Transverse colon (tissue), 4 donors: ENCODE measurements at regions not wholly inside any gene's neighbourhood (a gene's known extent, or its start where the extent isn't known, plus 50 kb on each side); places are given as distances from the start of the nearest gene placed in this dataset.

ENCODE experiments used
- DNase-seq: peaks from one replicate; pipeline ENCODE4 v3.0.0-alpha.2; 2019
- H3K27ac ChIP-seq, 4 donors: fragments of 200-600 bp; sonication (generic); 2 replicates each; pipeline ENCODE4 v1.5.1; 2016 to 2018; ENCODE audit warnings: inconsistent platforms in 4 of 4
- H3K27me3 ChIP-seq: fragments of 200-600 bp; sonication (generic); 2 replicates; pipeline ENCODE4 v1.5.1; 2017; ENCODE audit warnings: inconsistent platforms
- H3K36me3 ChIP-seq, 4 donors: fragments of 200-600 bp; sonication (generic); 2 replicates each; pipeline ENCODE4 v1.5.1; 2017 to 2019; ENCODE audit warnings: inconsistent platforms in 4 of 4
- H3K4me1 ChIP-seq, 4 donors: fragments of 200-600 bp; sonication (generic); 2 replicates each; pipeline ENCODE4 v1.5.1; 2017 to 2020; ENCODE audit warnings: inconsistent platforms in 4 of 4
- H3K4me3 ChIP-seq, 4 donors: fragments of 200-600 bp; sonication (generic); 1 replicate in 1 of 4; 2 replicates in 3 of 4; pipeline versions ENCODE4 v1.5.1 to v1.6.1; 2017 to 2019; ENCODE audit warnings: inconsistent platforms in 4 of 4
- H3K9me3 ChIP-seq, 2 donors: fragments of 200-600 bp; sonication (generic); 2 replicates each; pipeline ENCODE4 v1.5.1; 2017 to 2019; ENCODE audit warnings: inconsistent platforms in 2 of 2
- EP300 ChIP-seq: sonication (generic); formaldehyde crosslinking; IDR thresholded peaks from one replicate; pipeline ENCODE4 v1.6.1; 2017; ENCODE audit warnings: antibody characterized with exemption, low read depth
- POLR2A ChIP-seq: fragments of 450-650 bp; IDR thresholded peaks from one replicate; pipeline ENCODE4 v1.6.1; 2016; ENCODE audit warnings: antibody characterized with exemption, mild to moderate bottlenecking, moderate library complexity
- POLR2AphosphoS5 ChIP-seq, 3 donors: sonication (generic); formaldehyde crosslinking; IDR thresholded peaks; one replicate each; pipeline ENCODE4 v1.6.1; 2016; ENCODE audit warnings: antibody characterized with exemption in 3 of 3
- WGBS, 2 donors: methylation state at CpG; one replicate each; pipeline ENCODE4 v1.1.5; 2018; ENCODE audit warnings: low coverage in 1 of 2; 5-methylcytosine and 5-hydroxymethylcytosine counted together
- in situ Hi-C, 4 donors: fragments of 200-750 bp; cut with MboI; loops; one replicate each; pipeline versions ENCODE4 v1.15.0 to v1.15.1; 2017; ENCODE audit warnings: low sequenced_read_pairs in 3 of 4, low pct_ligation_motif_present in 1 of 4, low pct_unique_long_range_greater_than_20kb in 1 of 4
- intact Hi-C: fragments of 100-400 bp; cut with DNase I; formaldehyde crosslinking; loops from one replicate; pipeline ENCODE4 v1.15.1; 2023; ENCODE audit warnings: low total_unique reads
- small RNA-seq, 4 donors: library from RNA; depleted of rRNA; stranded (forward); fragments of <200 nt; gene quantifications; one replicate each; pipeline ENCODE3, GENCODE V24; 2016
- TF ChIP-seq, protein P1 (sequence below), 5 experiments: fragments of 200-600 bp in 3 of 5; fragments of 450-650 bp in 2 of 5; sonication (generic) in 3 of 5; IDR thresholded peaks; 1 replicate in 2 of 5; 2 replicates in 3 of 5; pipeline ENCODE4 v1.5.1; 2016 to 2017; ENCODE audit warnings: antibody characterized with exemption in 5 of 5, inconsistent platforms in 3 of 5, mild to moderate bottlenecking in 2 of 5, moderate library complexity in 1 of 5

DNA sequence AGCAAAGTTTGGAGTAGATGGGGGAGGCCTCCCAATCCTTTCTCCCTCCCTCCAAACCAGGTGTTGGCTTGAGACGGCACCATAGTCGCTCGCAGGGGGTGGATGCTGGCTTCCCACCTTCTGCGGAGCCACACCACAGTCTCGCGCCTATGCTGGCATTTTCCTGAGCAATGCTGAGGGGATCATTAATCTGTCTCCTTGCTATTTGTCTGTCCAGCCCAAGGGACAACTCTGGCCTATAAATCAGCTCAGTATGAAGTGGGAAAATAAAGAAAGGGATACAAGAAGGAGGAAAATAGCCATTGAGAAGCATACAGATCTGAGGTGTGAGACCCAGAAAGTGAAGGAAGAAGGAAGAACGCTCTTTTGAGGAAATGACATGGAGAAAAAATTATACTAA lies 53.5 kb upstream of the CADM1 start:
- Histone ChIP-seq H3K27ac (no peak overlapping the region), H3K4me3 (no peak overlapping the region), H3K9me3 (no peaks in the 10 kb centered on the region), H3K27me3 (no peaks in the 10 kb centered on the region), H3K36me3 (no peaks in the 10 kb centered on the region), H3K4me1 (no peaks in the 10 kb centered on the region)
- 90 to 96% methylated on average over 7 of the region's 7 CpGs for WGBS, 2 donors
- intact Hi-C loops = no loop called here
- TF ChIP-seq POLR2A (no peak), EP300 (no peak), POLR2AphosphoS5 (IDR thresholded peaks at IDR 0.05) (no peak)
- TF ChIP-seq, protein P1, sequence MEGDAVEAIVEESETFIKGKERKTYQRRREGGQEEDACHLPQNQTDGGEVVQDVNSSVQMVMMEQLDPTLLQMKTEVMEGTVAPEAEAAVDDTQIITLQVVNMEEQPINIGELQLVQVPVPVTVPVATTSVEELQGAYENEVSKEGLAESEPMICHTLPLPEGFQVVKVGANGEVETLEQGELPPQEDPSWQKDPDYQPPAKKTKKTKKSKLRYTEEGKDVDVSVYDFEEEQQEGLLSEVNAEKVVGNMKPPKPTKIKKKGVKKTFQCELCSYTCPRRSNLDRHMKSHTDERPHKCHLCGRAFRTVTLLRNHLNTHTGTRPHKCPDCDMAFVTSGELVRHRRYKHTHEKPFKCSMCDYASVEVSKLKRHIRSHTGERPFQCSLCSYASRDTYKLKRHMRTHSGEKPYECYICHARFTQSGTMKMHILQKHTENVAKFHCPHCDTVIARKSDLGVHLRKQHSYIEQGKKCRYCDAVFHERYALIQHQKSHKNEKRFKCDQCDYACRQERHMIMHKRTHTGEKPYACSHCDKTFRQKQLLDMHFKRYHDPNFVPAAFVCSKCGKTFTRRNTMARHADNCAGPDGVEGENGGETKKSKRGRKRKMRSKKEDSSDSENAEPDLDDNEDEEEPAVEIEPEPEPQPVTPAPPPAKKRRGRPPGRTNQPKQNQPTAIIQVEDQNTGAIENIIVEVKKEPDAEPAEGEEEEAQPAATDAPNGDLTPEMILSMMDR (IDR thresholded peaks at IDR 0.05) = no peak
- no peak for DNase-seq
- in situ Hi-C loops = no loop called here

DNA sequence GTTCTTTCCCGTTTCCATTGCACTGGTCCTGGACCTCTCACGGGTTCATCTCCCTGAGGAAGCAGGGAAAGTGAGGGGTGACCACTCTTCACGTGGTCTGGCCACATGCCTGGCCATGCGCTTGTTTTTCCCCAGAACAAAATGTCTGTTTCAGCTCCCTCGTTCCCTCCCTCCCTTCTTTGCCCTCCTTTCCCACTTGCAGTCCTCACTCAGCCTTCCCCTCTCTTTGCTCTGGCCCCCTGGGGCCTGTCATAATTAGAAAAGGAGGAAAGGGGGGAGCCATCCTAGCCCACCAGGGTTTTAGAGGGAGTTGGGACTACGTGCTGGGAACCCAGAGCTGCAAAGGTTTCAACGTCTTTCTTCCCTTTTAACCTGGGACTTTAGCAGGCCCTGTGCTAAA lies 52.8 kb upstream of the CADM1 start:
- 0 to 70% methylated on average over 1 to 7 of the region's 7 CpGs for WGBS, 2 donors
- TF ChIP-seq EP300 (no peak), POLR2AphosphoS5 (IDR thresholded peaks at IDR 0.05) (no peak), POLR2A (no peak)
- TF ChIP-seq, protein P1 (IDR thresholded peaks at IDR 0.05) = no peak
- Histone ChIP-seq H3K4me1 (no peaks in the 10 kb centered on the region), H3K36me3 (no peaks in the 10 kb centered on the region), H3K4me3 (no peak overlapping the region), H3K27ac (no peak overlapping the region), H3K27me3 (no peaks in the 10 kb centered on the region), H3K9me3 (no peaks in the 10 kb centered on the region)
- intact Hi-C loops = no loop called here
- in situ Hi-C loops = no loop called here
- DNase-seq = no peak

DNA sequence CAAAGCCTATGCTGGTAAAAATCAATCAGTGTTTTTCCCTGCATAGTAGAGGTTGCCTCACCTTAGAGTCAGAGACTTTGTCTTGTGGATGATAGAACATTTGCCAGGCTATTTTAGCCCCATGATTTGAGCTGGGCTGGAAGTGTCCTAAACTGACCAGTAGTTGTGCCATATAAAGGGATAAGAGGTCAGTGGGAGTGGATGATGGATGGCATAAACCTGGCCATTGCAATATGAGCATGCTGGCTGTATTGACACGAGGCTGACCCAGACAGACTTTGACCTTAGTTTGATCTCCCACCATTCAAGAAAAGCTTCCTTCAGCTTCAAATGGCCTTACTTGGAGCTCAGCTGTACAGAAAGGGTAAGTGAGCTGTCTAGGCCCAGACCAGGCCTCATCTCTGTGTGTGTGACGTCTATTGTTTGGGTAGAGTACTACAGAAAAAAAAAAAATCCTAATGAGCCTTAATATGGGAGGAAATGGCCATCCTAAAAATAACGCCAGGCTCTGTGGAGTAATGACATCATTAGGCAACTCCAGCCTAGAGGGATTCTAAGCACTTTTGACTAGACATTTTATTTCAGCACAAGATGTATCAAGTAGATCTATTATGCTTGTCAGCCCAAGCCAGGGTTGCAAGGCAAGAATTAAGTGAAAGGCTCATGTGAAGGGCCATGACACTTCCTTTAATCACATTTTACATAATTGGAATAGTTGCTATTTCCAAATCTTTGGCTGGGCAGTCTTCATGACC lies 51.3 kb upstream of the CADM1 start:
- H3K36me3 ChIP-seq = no peaks in the 10 kb centered on the region
- in situ Hi-C loops = no loop called here
- TF ChIP-seq EP300 (no peak), POLR2A (no peak), POLR2AphosphoS5 (IDR thresholded peaks at IDR 0.05) (no peak)
- TF ChIP-seq, protein P1 (IDR thresholded peaks at IDR 0.05) = no peak
- WGBS, 2 donors = 58 to 68% methylated on average over 3 of the region's 3 CpGs
- no peak overlapping the region for H3K27ac ChIP-seq
- no peaks in the 10 kb centered on the region for H3K4me1 ChIP-seq
- H3K4me3 ChIP-seq = no peak overlapping the region
- H3K27me3 ChIP-seq = no peaks in the 10 kb centered on the region
- DNase-seq = no peak
- no peaks in the 10 kb centered on the region for H3K9me3 ChIP-seq
- intact Hi-C loops = no loop called here

Small RNAs in the stretch of these regions (small RNA-seq; reads per million reads assigned to genes)
- gene AP000770.2 (0 reads per million in 4 donors), gene RF01210 (0 reads per million in 4 donors), gene RPL12P46 (0 reads per million in 4 donors)
